HG03439 (cell line): ENCODE measurements at regions not wholly inside any gene's neighbourhood (a gene's known extent, or its start where the extent isn't known, plus 50 kb on each side); places are given as distances from the start of the nearest gene placed in this dataset.

ENCODE experiments used
- ATAC-seq: cut with Tn5 transposase; IDR thresholded peaks from one replicate; pipeline ENCODE4 v1.9.1; 2021; ENCODE audit warnings: mild to moderate bottlenecking, moderate library complexity; ENCODE audit not compliant: unreplicated experiment

- ATAC-seq = no peak
Observed at GRCh38 chr4:37054531-37055077, 189.9 kb upstream of the NWD2 start.

GRCh38 chr4:37058826-37059225 is 185.7 kb upstream of the NWD2 start:
- no peak for ATAC-seq

GRCh38 chr4:37066159-37066558 is 178.4 kb upstream of the NWD2 start:
- no peak for ATAC-seq

- no peak for ATAC-seq
Observed at GRCh38 chr4:37068580-37068979, 176.0 kb upstream of the NWD2 start.

GRCh38 chr4:37070041-37070440 is 174.5 kb upstream of the NWD2 start:
- no peak for ATAC-seq

- ATAC-seq = no peak
Observed at GRCh38 chr4:37071576-37071975, 173.0 kb upstream of the NWD2 start.

GRCh38 chr4:37073226-37073840 is 171.2 kb upstream of the NWD2 start:
- ATAC-seq = no peak

- ATAC-seq = no peak
Observed at GRCh38 chr4:37082912-37083311, 161.6 kb upstream of the NWD2 start.

- ATAC-seq = no peak
Observed at GRCh38 chr4:37095925-37096324, 148.6 kb upstream of the NWD2 start.

GRCh38 chr4:37101182-37101581 is 143.4 kb upstream of the NWD2 start:
- no peak for ATAC-seq

- no peak for ATAC-seq
Observed at GRCh38 chr4:37101686-37102085, 142.9 kb upstream of the NWD2 start.

- no peak for ATAC-seq
Observed at GRCh38 chr4:37109756-37110155, 134.8 kb upstream of the NWD2 start.

- no peak for ATAC-seq
Observed at GRCh38 chr4:37124800-37125199, 119.7 kb upstream of the NWD2 start.

- no peak for ATAC-seq
Observed at GRCh38 chr4:37126051-37126450, 118.5 kb upstream of the NWD2 start.

- ATAC-seq = no peak
Observed at GRCh38 chr4:37130465-37130864, 114.1 kb upstream of the NWD2 start.

GRCh38 chr4:37132351-37132974 is 112.1 kb upstream of the NWD2 start:
- ATAC-seq = no peak

- no peak for ATAC-seq
Observed at GRCh38 chr4:37132975-37133360, 111.6 kb upstream of the NWD2 start.

GRCh38 chr4:37138019-37138653 is 106.4 kb upstream of the NWD2 start:
- ATAC-seq = peak; percentile 82

GRCh38 chr4:37138789-37139188 is 105.8 kb upstream of the NWD2 start:
- peak; percentile 52 for ATAC-seq

GRCh38 chr4:37139987-37140386 is 104.6 kb upstream of the NWD2 start:
- ATAC-seq = no peak

GRCh38 chr4:37146260-37146659 is 98.3 kb upstream of the NWD2 start:
- no peak for ATAC-seq

- no peak for ATAC-seq
Observed at GRCh38 chr4:37157476-37158167, 86.9 kb upstream of the NWD2 start.
